SIG-M5 treated with dmso at 0.1 percent for 504 hours (cell line): ENCODE measurements at regions not wholly inside any gene's neighbourhood (a gene's known extent, or its start where the extent isn't known, plus 50 kb on each side); places are given as distances from the start of the nearest gene placed in this dataset.

Experiments
- DNase-seq: peaks from one replicate; lab custom pipeline; 2025; ENCODE audit not compliant: unreplicated experiment; lab: John Stamatoyannopoulos, UW

GRCh38 chr7:106196460-106197021, 84.4 kb upstream of the SYPL1 start:
- no peak for DNase-seq

- DNase-seq: no peak
Measured at GRCh38 chr7:106193661-106194060, 81.5 kb upstream of the SYPL1 start.

- DNase-seq: no peak
Measured at GRCh38 chr7:106190589-106191330, 78.6 kb upstream of the SYPL1 start.

- no peak for DNase-seq
Measured at GRCh38 chr7:106187613-106188350, 75.7 kb upstream of the SYPL1 start.

- DNase-seq: no peak
Measured at GRCh38 chr7:106185719-106186118, 73.6 kb upstream of the SYPL1 start.

GRCh38 chr7:106183952-106184351, 71.8 kb upstream of the SYPL1 start:
- DNase-seq: peak; percentile 31

GRCh38 chr7:106182904-106183303, 70.8 kb upstream of the SYPL1 start:
- DNase-seq: no peak

- no peak for DNase-seq
Measured at GRCh38 chr7:106181658-106182265, 69.7 kb upstream of the SYPL1 start.

GRCh38 chr7:106180721-106181120, 68.6 kb upstream of the SYPL1 start:
- no peak for DNase-seq

GRCh38 chr7:106179256-106179655, 67.1 kb upstream of the SYPL1 start:
- DNase-seq: no peak

GRCh38 chr7:106178593-106179134, 66.6 kb upstream of the SYPL1 start:
- no peak for DNase-seq

GRCh38 chr7:106177738-106178592, 65.9 kb upstream of the SYPL1 start:
- DNase-seq: no peak

- DNase-seq: no peak
Measured at GRCh38 chr7:106177300-106177690, 65.2 kb upstream of the SYPL1 start.

GRCh38 chr7:106176414-106177299, 64.5 kb upstream of the SYPL1 start:
- DNase-seq: peak; percentile 53

GRCh38 chr7:106175507-106175906, 63.4 kb upstream of the SYPL1 start:
- DNase-seq: no peak

GRCh38 chr7:106170651-106171050, 58.5 kb upstream of the SYPL1 start:
- no peak for DNase-seq

- DNase-seq: no peak
Measured at GRCh38 chr7:106169821-106170610, 57.9 kb upstream of the SYPL1 start.

GRCh38 chr7:106167439-106168136, 55.5 kb upstream of the SYPL1 start:
- peak; percentile 69 for DNase-seq
